Activated CD8-positive, alpha-beta memory T cell treated with anti-CD3 and anti-CD28 coated beads, Interleukin-2, amount 50 U/mL, for 1 hour (primary cell): ENCODE measurements at regions not wholly inside any gene's neighbourhood (a gene's known extent, or its start where the extent isn't known, plus 50 kb on each side); places are given as distances from the start of the nearest gene placed in this dataset.

ENCODE experiments used
- DNase-seq: peaks from one replicate; pipeline ENCODE4 v3.0.0-alpha.2; 2020; ENCODE audit errors: extremely low read depth

DNA sequence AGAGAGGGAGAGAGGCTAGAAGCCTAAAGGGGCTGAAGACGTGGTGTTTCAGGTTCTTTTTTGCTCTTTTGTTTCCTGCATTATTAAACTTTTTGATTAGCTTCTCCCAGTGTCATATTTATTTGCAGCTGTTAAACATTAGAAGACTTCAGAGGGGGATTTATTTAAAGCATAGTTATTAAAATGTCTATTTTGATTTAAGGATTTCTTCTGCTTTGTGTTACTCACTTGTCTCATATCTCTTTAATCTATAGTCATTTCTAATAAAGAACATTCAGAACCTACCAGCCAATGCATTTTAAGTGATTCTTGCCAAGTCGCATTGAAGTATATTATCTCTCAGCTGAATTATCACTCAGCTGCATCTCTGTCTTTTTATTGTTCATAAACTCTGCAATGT lies 152.0 kb upstream of the DYRK2 start:
- DNase-seq: no peak

DNA sequence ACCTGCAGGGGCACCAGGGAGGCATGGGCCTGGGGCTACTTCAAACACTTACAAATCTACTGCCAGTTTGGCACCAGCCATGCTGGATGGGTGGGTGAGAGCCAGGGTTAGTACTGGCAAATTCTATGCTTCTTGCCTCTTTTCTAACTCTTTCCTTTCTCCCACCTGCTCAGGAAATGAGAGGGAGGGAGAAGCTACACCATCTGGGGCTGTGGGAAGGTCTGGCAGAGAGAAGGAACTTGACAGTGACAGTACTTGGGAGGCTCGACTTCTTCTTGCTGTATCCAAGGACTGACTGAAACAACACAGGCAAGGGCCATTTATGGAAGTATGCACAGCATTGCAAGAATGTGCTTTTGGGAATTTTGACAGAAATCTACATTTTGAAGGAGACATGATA lies 149.6 kb upstream of the DYRK2 start:
- DNase-seq: no peak

DNA sequence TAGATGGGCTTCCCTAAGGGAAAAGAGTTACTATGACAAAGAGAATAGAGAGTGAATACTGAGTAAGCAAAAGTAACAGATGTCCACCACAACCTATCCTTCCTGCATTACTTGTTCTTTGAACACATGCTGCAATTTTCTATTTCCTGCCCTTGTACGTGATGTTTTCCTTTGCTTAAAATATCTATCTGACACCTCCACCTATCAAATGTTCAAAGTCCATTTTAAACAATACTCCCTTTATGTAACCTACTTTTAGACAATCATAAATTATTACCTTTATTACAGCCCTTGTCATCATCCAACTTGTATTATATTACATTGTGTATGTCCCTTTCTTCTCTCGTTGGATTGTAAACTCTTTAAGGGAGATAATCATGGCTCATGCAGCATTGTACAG lies 147.2 kb upstream of the DYRK2 start:
- no peak for DNase-seq

DNA sequence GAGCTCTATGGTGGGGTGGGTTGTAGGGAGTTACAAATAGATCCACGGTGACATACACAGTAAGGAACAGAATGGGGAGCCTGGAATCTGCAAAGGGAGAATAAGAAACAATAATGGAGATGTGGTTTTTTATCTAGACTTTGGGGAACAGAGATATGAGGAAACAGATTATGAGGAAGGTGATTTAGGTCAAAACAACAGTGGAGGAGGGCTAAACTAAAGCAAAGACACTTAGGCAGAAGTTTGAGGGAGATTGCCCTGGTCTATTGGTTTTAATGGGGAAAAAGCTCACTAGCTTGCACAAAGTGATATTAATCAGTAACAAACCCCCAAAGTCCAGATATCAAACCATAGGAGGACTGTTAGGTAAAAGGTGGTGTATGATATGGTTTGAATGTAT lies 144.5 kb upstream of the DYRK2 start:
- DNase-seq: no peak

DNA sequence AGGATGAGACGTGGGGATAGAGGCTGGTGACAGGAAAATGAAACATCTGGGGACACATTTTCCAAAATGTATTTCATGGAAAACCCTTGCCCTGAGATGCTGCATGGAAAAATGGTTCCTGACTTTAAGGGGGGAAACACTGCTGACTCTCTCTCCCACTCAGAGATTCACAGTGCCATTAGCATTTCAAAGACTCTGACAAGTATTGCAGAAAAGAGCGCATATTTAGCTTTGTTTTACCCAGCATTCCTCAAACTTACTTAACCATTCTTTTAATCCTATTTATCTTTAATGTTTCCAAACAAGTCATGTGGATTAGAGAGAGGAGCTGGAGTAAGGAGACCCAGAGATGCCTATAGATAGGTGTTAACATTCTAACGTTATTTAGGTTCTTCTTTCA lies 141.8 kb upstream of the DYRK2 start:
- no peak for DNase-seq

DNA sequence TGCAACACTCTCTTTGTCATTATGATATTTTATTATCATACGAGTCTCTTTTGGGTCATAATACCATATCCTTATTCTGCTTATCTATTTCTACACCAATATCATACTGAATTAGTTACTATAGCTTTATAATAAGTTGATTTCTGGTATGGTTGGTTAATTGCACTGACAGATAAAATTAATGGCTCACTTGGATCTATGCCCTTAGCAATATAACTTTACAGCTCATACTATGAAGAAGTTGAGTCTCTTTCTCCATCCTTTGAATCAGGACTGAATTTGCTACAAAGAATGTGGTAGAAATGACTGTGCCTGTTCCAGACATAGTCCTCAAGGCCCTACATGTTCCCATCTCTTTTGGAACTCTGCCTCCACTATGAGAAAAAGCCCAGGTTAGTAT lies 139.7 kb upstream of the DYRK2 start:
- DNase-seq: no peak

DNA sequence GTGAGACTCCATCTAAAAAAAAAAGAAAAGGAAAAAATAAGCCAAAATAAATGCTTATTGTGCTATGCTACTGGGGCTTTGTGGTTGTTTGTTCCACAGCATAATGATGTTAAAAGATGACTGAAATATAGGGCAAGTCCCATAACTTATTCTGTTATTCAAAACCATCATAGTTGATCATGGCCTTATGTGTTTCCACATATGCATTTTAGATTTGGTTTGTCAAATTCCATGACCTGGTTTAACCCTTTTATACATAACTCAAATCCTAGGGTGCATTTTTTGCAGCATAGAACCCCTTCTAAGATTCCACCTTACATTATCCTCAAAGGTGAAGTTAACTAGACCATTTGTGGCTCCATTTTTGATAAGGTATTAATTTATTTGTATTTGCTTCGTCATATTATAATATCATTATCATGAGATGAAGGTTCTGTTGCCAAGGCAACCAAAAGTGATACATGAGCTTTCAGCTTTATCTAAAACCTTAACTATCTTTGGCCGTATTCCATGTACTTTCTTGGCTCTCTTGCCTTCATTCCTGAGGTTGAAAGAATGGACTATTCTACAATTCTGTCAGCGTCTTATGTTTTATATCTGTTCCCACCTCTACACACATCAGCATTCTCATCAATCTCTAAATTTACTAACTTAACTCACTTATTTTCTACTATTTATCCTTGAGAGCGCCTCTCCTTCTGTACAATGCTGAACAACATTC lies 138.7 kb upstream of the DYRK2 start:
- DNase-seq: no peak

DNA sequence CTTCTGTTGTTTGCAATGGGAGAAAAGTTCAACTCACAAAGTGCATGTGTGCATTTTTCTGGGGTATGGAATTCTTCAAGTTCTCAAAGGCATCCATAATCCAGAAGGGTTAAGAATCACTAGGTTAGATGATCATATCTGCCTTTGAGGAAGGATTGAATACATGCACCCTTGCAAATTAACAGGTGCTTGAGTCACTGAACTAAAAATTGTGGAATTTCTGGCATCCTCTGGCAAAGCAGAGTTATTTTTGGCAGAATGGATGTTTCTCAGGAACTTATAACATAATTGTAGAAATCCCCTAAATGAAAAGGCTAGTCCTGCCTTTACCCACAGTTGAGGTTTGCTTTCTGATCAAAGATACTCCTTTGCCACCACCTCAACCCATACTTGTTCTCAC lies 136.5 kb upstream of the DYRK2 start:
- DNase-seq: no peak

DNA sequence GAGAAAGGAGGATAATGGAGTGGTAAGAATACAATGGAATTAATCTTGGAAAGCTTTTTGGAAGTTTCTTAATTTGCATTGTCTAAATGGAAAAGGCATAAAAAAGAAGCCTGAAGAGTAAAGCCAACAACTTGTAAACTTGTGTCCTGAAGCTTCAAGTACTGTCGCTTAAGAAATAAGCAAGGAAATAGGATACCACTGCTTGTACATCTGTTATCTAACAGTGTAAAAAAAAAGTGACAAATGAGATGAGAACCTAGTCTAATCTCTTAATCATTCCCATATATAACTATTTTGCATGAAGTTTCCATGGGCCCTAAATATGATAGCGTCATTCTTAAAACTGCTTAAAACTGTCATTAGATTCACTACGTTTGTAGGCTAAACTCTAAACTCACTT lies 134.0 kb upstream of the DYRK2 start:
- DNase-seq: no peak

DNA sequence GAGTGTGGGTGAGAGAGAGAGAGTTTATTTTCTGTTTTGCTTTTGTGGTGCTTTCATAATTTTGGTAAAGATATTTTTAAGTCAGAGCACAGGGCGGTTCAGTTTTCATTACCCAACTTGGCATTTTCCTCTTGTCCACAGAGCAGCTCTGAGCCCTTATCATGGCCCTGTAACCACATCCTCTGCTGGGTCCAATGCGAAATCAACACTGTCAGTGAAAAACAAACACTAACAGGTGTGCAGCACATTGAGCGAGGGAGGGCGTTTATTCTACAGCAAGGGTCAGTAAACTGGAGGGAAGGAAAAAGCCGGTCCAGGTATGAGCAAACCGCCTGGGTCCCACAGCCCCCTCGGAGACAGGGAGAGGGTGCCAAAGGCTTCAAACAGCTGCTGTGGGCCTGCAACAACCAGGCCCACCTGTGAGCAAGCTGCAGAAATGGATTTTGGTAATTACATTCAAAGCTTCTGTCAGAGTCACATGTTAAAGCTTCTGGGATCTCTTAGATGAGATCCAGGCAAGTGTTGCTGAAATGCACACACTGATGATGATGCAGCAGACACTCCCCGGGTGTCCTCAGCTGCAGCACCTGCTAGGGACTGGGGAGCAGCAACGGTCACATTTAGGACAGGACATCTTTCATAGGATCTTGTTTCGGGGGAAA lies 132.7 kb upstream of the DYRK2 start:
- no peak for DNase-seq

DNA sequence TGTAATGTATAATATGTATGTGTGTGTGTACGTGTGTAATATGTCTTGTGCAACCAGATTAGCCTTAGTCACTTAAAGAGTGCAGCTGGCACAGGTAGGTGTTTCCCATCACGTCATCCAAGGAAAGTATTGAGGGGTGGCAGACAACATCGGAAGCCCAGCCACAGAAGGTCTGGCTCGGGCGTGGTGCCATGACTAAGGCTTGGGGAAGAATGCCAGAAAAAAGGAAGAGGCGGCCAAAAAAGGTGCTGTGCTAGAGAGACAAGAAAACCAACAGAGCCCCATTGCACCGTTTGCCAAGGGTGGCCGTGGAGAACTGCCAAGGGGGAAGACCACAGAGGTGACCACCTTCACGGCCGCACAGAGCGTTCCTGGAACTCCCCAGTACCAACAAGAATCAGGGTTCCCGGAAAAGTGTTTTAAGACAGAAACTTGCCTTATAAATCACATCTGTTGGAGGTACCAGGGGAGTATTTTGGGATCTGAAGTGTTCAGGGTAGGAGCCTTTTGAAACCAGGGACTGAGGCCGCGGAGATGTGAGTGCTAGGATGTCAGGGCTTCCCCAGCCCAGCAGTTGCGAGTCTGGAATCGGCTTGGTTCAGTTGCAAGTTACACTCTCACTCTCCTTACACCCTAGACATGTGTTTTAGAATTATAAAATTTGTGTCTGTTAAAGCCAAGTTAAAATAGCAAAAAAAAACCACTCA lies 131.2 kb upstream of the DYRK2 start:
- DNase-seq: no peak

DNA sequence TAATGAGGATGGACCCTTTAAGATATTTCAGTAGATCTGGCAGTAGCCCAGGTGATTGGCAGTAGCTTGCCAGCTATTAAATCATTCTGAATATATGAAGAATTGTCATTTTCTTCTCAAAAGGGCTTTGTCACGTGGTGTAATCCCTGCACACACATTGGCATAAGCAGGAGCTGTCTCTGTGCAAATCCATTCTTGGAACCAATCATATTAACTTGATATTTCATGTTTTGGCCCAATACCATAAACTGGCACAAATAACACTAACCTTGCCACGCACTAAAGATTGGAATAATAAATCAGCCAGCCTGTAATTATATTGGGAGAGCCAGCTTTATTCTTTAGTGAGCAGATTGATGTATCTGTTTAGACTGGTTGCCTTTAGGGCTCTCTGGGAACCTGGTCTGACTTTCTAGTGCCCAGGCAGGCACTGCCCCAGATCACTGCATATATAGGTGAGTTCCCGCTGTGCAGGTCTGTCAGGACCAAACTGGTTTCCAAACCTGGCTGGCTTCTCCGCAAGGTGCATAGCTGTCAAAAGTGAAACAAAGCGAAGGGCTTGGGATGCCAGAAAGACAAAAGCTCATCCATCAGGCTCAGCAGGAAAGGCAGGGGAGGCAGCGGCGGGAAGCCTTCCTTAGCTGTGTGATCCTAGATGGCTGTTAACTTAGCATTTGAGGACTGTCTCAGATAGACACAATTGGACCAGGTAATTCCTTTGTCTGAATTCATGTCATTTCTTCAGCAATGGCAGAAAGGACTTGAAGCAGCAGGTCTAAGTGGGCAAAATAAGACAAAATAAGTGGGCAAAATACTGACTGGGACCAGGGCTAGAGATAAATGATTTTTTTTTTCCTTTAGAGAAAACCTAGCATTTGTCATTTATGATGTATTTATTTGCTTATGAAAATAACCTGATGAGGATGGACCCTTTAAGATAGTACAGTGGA lies 128.8 kb upstream of the DYRK2 start:
- no peak for DNase-seq

DNA sequence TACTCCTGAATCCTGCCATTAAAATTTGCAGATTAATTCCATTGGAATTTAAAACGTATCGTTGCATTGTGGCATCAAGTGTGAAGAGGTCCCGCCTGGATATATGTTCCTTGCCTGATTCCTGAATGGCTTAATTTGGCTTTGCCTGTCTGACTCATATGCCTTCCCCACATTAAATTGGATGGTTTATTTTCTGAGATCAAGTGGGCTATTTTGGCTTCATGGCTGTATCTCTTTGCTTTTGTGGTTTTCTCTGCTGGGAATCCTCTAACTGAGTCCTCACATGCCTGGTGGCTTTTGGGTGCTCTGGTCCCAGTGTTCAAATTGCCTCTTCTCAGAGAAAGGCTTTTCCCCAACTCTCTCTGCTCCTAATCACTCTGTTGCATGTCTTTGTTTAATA lies 127.9 kb upstream of the DYRK2 start:
- DNase-seq: no peak

DNA sequence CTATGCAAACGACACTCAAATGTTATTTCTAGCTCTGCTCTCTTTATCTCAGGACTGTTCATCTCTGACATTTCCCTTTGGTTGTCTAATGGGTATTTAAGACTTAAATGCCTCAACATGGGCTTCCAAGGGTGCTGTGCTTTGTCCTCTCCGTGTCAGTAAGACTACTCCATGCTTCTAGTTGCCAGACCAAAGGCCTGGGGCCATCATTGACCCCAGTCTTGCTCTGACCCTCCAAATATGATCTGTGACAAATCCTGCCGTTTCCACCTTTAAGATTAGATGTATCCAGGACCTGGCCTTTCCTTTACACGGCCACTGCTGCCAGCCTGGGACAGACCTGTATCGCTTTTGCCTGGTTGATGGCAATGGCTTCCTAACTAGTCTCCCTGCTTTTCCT lies 126.3 kb upstream of the DYRK2 start:
- no peak for DNase-seq

DNA sequence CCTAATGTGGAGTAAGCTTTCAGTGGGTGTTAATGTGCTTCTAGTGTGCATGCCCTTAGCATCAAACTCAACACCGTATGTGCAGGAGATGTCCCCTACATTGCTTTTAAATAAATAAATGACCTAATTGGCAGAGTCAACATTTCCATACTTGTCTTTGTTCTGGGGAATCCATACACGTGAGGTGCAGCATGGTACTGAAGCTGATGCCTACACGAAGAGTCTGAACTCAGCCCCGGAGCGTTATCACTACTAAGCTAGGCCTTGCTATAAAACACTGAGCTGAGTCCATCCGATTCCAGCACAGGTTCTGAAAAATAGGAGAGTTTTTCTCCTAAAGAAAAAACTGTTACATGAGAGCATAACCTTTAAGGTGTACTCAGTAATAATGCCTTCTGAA lies 125.0 kb upstream of the DYRK2 start:
- DNase-seq: no peak

DNA sequence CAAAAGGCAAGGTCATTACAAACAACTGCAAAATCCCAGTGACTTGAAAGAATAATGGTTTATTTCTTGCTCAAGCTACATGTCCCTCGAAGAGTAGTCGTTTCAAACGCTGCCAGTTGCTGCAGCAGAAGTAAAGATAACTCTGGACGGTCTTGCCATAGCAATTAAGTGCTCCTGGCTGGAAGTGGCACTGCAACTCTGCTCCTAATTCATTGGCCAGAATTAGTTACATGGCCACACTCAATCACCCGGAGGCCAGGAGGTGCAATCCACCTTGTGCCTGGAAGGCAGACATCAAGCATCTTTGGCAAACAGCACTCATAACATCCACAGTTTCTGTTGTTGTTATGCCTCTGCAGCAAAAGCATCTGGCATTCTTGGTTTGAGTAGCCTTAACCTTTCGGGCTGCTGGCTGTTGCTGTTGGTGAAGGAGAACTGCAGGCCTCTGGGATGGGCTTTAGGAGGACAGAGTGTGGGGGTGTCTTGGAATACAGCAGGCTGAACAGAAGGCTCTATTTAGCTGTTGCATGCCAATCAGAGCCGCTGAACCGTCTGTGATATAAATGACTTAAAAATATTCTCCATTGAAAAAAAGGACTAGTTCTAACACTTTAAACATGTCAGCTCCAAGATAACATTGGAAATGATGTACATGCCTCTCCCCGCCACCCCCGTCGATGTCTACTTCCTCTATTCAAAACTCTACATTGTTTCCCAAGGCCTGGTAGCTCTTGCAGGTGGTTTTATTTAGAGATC lies 123.5 kb upstream of the DYRK2 start:
- DNase-seq: no peak

DNA sequence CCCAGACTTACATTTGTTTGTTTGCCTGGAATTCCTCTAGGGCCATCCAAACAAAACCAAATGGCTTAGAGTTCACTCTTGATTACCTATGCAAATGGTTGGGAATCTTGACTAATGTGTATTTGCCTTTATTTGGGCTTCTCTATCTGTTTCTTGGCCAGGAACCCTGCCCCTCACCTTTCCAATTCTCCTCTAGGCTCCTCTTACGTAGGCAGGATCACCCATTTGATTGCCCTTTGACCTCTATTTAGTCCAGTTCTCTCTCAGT lies 123.0 kb upstream of the DYRK2 start:
- DNase-seq: no peak

DNA sequence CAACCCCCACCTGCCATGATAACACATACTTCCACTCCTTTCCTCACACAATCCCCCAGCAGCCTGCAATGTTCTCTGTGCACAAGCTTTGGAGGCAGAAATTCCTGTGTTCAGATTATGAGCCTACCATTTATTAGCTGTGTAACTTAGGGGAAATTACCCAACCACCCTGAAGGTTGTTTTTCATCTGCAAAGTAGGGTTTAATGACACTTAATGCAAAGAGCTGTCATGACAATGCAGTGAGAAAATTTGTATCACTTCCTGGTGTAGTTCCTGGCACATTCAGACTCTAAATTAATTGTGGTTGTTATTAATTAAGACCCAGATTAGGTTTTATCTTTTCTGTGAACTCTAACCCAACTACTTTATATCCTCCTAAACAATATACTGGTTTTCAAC lies 122.4 kb upstream of the DYRK2 start:
- no peak for DNase-seq

DNA sequence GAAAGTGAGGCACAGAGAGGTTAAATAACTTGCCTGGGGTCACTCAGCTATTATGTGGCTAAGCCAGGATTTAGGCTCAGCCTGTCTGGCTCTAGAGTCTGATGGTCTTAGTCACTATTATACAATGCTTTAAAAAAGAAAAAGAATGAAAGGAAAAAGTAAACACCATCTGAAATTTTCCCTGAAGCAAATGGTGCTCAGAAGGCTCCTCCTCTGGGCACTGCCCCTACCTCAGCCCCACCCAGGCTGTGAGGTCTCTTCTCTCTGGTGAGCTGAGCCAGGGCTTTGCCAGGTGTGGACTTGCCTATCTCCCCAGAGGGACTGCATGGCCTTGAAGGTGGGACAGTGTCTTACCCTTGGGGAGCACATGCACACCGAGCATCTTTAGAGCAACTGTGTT lies 117.5 kb upstream of the DYRK2 start:
- DNase-seq: no peak

DNA sequence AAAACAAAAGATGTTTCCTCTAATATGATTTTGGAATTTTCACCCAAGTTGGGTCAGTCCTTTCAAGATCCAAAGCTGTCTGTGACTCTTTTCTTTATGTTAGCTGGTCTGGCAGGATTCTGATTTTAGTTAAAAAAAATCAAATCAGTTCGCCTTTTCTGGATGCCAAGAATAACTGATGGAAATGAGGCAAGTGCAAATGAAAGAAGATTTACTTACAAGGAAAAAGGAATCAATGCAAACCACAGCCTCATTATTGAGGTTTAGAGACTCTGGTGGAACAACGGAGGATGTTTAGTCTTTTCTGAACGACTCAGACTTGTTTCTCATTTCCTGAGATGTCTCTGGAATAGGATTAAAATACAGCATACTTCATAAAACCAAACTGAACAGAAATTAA lies 117.0 kb upstream of the DYRK2 start:
- DNase-seq: no peak

DNA sequence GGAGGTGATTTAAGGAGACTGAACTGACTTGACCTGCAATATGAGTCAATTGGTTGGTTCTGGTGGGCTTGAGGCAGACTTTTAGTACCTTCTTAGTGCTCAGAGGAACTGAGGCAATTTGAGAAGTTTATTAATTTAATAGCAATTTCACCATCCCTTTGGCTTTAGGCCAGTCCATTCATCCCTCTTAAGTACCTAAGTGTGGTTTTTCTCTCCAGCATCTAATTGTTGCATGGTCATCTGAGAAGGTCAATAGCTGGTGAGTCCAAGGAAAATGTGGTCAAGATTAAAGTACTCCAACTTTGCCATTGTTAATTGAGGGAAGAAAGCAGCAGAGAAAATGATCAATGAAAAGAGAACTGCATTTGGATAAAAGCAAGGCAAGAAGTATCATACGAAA lies 115.4 kb upstream of the DYRK2 start:
- no peak for DNase-seq

DNA sequence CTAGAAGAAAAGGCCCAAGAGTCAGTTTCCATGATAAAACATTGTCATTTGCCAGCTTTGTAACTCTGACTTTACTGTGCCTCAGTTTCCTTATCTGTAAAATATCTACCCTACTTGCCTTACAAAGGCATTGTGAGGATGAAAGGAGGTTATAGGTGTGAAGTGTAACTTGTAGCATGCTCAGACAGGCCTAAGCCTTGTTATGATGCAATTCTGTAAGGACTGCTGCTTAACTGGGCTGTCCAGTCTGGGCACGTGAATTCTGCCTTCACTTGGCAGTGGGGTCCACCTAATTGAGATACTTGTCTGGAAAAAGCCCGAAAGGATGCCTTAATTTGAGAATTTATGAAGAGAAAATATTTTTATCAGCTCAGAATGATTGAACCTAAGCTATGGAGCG lies 114.5 kb upstream of the DYRK2 start:
- no peak for DNase-seq
